CD4-positive, alpha-beta T cell (primary cell): ENCODE measurements at regions not wholly inside any gene's neighbourhood (a gene's known extent, or its start where the extent isn't known, plus 50 kb on each side); places are given as distances from the start of the nearest gene placed in this dataset.

Experiments
- ATAC-seq: fragments of 200-7000 bp; cut with Tn5 transposase; one replicate; pipeline ENCODE4 v1.10.0; 2022; ENCODE audit warnings: mild to moderate bottlenecking; ENCODE audit not compliant: poor library complexity
- CTCF ChIA-PET: fragments of 350-600 bp; sonication (Branson Sonifier 250); formaldehyde crosslinking; loops from one replicate; lab custom pipeline; 2021; ENCODE audit warnings: antibody characterized with exemption, inconsistent platforms; lab: Charles Lee
- POLR2A ChIA-PET: fragments of 350-600 bp; sonication (Branson Sonifier 250); formaldehyde crosslinking; loops from one replicate; lab custom pipeline; 2021; ENCODE audit warnings: antibody characterized with exemption, inconsistent platforms; lab: Charles Lee
- DNase-seq, 14 experiments: peaks; one replicate each; pipeline ENCODE4 v3.0.0-alpha.2; 2013 to 2020; ENCODE audit warnings: mixed read lengths in 2 of 14
- H3K27ac ChIP-seq, 2 donors: one replicate each; pipeline versions ENCODE4 v1.5.1 to v1.7.0; 2013; ENCODE audit warnings: low read length in 2 of 2, low read depth in 1 of 2, mild to moderate bottlenecking in 1 of 2
- H3K27me3 ChIP-seq, 2 experiments: 1 replicate in 1 of 2; 2 replicates in 1 of 2; pipeline versions ENCODE4 v1.6.1 to v1.7.0; 2013; ENCODE audit warnings: low read length in 2 of 2, control low read depth in 1 of 2, mild to moderate bottlenecking in 1 of 2, moderate library complexity in 1 of 2; ENCODE audit not compliant: insufficient read depth in 2 of 2, control insufficient read depth in 1 of 2
- H3K36me3 ChIP-seq: one replicate; pipeline ENCODE4 v1.6.1; 2013; ENCODE audit warnings: low read length, control low read depth; ENCODE audit not compliant: insufficient read depth
- H3K4me1 ChIP-seq: one replicate; pipeline ENCODE4 v1.6.1; 2013; ENCODE audit warnings: low read length, control low read depth; ENCODE audit not compliant: insufficient read depth
- H3K4me3 ChIP-seq: one replicate; pipeline ENCODE4 v1.5.1; 2013; ENCODE audit warnings: mild to moderate bottlenecking, low read length, moderate library complexity
- H3K9me3 ChIP-seq, 2 experiments: 1 replicate in 1 of 2; 2 replicates in 1 of 2; pipeline versions ENCODE4 v1.6.1 to v1.7.0; 2013; ENCODE audit warnings: low read length in 2 of 2, mild to moderate bottlenecking in 2 of 2, control low read depth in 1 of 2, moderate library complexity in 1 of 2; ENCODE audit not compliant: control insufficient read depth in 1 of 2, insufficient read depth in 1 of 2
- H3K27ac Mint-ChIP-seq: one replicate; pipeline ENCODE4 v1.8.0; 2020; ENCODE audit warnings: mixed read lengths
- H3K27me3 Mint-ChIP-seq: one replicate; pipeline ENCODE4 v1.8.0; 2021; ENCODE audit warnings: mixed read lengths
- H3K36me3 Mint-ChIP-seq: one replicate; pipeline ENCODE4 v1.8.0; 2021; ENCODE audit warnings: low read depth, mixed read lengths
- H3K4me1 Mint-ChIP-seq: one replicate; pipeline ENCODE4 v1.8.0; 2021; ENCODE audit warnings: low read depth, mixed read lengths
- H3K4me3 Mint-ChIP-seq: one replicate; pipeline ENCODE4 v1.8.0; 2020; ENCODE audit warnings: mild to moderate bottlenecking, mixed read lengths
- H3K9me3 Mint-ChIP-seq: one replicate; pipeline ENCODE4 v1.8.0; 2020; ENCODE audit warnings: mixed read lengths
- intact Hi-C, 2 experiments: fragments of 100-400 bp; cut with DNase I in 1 of 2; cut with micrococcal nuclease in 1 of 2; formaldehyde crosslinking; loops; one replicate each; pipeline versions ENCODE4 v1.15.1 to v1.9.0; 2023 to 2025; cut with DNase I, micrococcal nuclease
- TF ChIP-seq, protein P1 (sequence below): fragments of 200-600 bp; IDR thresholded peaks from one replicate; pipeline ENCODE4 v1.8.0; 2022; ENCODE audit warnings: antibody characterized with exemption, mild to moderate bottlenecking

DNA sequence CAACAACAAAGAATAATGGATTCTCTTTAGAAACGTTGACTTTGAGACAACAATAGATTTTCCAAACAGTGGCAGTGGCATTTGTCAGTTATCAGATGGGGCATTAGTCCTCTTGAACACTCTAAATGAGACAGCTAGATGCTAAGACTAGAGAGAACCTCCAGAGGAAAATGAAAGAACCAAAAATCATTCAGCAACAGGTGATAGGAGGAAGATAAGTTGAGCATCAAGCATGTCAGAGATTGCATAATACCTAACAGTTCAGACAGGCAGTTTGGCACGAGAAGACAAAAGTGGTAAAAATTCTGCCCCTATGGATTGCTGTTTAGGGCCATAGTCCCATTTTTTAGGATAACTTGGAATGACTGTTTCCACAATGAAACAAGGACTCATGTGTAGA is 67.9 kb upstream of the NOL4 start:
- ChIA-PET POLR2A (no interaction called here), CTCF (no interaction called here)
- no peaks in the 10 kb centered on the region for H3K4me1 ChIP-seq
- ATAC-seq (no peak), DNase-seq (no peak)
- intact Hi-C loops, result no loop called here
- no peak overlapping the region for H3K4me3 ChIP-seq
- Mint-ChIP-seq H3K27ac (no peak overlapping the region), H3K4me1 (no peaks in the 10 kb centered on the region), H3K9me3 (peaks cover 10% of the 10 kb centered on the region), H3K36me3 (no peaks in the 10 kb centered on the region), H3K27me3 (no peaks in the 10 kb centered on the region), H3K4me3 (no peak overlapping the region)
- no peaks in the 10 kb centered on the region for H3K27me3 ChIP-seq
- TF ChIP-seq, protein P1, sequence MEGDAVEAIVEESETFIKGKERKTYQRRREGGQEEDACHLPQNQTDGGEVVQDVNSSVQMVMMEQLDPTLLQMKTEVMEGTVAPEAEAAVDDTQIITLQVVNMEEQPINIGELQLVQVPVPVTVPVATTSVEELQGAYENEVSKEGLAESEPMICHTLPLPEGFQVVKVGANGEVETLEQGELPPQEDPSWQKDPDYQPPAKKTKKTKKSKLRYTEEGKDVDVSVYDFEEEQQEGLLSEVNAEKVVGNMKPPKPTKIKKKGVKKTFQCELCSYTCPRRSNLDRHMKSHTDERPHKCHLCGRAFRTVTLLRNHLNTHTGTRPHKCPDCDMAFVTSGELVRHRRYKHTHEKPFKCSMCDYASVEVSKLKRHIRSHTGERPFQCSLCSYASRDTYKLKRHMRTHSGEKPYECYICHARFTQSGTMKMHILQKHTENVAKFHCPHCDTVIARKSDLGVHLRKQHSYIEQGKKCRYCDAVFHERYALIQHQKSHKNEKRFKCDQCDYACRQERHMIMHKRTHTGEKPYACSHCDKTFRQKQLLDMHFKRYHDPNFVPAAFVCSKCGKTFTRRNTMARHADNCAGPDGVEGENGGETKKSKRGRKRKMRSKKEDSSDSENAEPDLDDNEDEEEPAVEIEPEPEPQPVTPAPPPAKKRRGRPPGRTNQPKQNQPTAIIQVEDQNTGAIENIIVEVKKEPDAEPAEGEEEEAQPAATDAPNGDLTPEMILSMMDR, result no peak
- H3K36me3 ChIP-seq, result no peaks in the 10 kb centered on the region
- H3K27ac ChIP-seq, result no peak overlapping the region
- H3K9me3 ChIP-seq, result peaks cover 4 to 13% of the 10 kb centered on the region in 2 experiments

DNA sequence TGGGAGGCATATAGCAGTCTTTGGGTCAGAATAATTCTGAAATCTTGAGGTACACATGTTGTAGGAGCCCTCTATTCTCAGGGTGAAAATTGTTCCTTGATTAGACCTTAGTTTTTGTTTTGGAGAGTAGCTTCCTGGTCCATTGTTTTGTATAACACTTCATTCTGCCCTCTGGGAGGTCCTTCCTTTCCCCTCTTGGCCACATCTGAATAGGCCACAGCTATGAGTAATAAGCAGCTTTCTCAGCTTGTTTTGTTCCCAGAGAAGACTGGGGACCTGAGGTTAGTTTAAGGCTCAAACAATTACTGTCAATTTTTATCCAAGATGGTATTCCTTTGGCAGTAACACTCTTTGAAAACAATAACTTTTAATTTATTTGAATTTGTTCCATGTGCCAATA is 72.6 kb upstream of the NOL4 start:
- intact Hi-C loops, result no loop called here
- H3K27ac Mint-ChIP-seq, result no peak overlapping the region
- CTCF ChIA-PET, result no interaction called here
- TF ChIP-seq, protein P1, result no peak
- H3K36me3 Mint-ChIP-seq, result no peaks in the 10 kb centered on the region
- no peak overlapping the region for H3K4me3 Mint-ChIP-seq
- H3K4me1 Mint-ChIP-seq, result no peaks in the 10 kb centered on the region
- no peak overlapping the region for H3K27ac ChIP-seq
- H3K9me3 Mint-ChIP-seq, result peaks cover 10% of the 10 kb centered on the region
- no peak for ATAC-seq
- H3K36me3 ChIP-seq, result no peaks in the 10 kb centered on the region
- peaks cover 0 to 4% of the 10 kb centered on the region in 2 experiments for H3K9me3 ChIP-seq
- no peak for DNase-seq
- H3K27me3 Mint-ChIP-seq, result no peaks in the 10 kb centered on the region
- no peaks in the 10 kb centered on the region for H3K4me1 ChIP-seq
- no peak overlapping the region for H3K4me3 ChIP-seq
- no peaks in the 10 kb centered on the region for H3K27me3 ChIP-seq
- POLR2A ChIA-PET, result no interaction called here

DNA sequence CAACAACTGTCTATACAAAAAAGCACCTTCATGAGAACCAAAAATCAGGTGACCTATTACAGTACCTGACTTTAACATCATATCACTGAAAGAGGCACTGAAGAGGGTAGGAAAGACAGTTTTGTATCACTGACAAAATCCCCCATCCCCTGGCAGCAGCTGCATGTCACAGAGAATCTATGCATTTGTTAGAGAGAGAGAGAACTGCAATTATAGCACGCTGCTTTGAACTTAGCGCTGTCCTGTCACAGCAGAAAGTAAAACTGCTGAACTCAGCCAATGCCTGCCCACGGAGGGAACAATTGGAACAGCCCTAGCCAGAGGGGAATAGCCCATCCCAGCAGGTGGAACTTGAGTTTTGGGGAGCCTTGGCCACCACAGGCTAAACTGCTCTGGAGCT is 75.1 kb upstream of the NOL4 start:
- no peaks in the 10 kb centered on the region for H3K4me1 Mint-ChIP-seq
- no peak overlapping the region for H3K4me3 Mint-ChIP-seq
- no peaks in the 10 kb centered on the region for H3K4me1 ChIP-seq
- H3K36me3 ChIP-seq, result no peaks in the 10 kb centered on the region
- no peak overlapping the region for H3K27ac Mint-ChIP-seq
- CTCF ChIA-PET, result no interaction called here
- intact Hi-C loops, result no loop called here
- TF ChIP-seq, protein P1, result no peak
- H3K9me3 ChIP-seq, result peaks cover 0 to 4% of the 10 kb centered on the region in 2 experiments
- no peak for DNase-seq
- no peak overlapping the region for H3K4me3 ChIP-seq
- ATAC-seq, result no peak
- no peaks in the 10 kb centered on the region for H3K27me3 Mint-ChIP-seq
- H3K27ac ChIP-seq, result no peak overlapping the region
- H3K27me3 ChIP-seq, result no peaks in the 10 kb centered on the region
- peaks cover 13% of the 10 kb centered on the region for H3K9me3 Mint-ChIP-seq
- POLR2A ChIA-PET, result no interaction called here
- no peaks in the 10 kb centered on the region for H3K36me3 Mint-ChIP-seq
